WTC11 (cell line): ENCODE measurements at regions not wholly inside any gene's neighbourhood (a gene's known extent, or its start where the extent isn't known, plus 50 kb on each side); places are given as distances from the start of the nearest gene placed in this dataset.

Experiments used
- ATAC-seq: fragments of 200-7000 bp; cut with Tn5 transposase; 2 replicates; pipeline ENCODE4 v1.10.0; 2021; ENCODE audit warnings: mild to moderate bottlenecking, moderate library complexity
- CTCF ChIA-PET: fragments of 300-600 bp; sonication (Branson Sonifier 250); formaldehyde crosslinking; loops from one replicate; lab custom pipeline; 2021; ENCODE audit warnings: antibody characterized with exemption; lab: Charles Lee
- POLR2A ChIA-PET: fragments of 350-600 bp; sonication (Branson Sonifier 250); formaldehyde crosslinking; loops from one replicate; lab custom pipeline; 2021; ENCODE audit warnings: antibody characterized with exemption; lab: Charles Lee
- DNase-seq: peaks from one replicate; pipeline ENCODE4 v3.0.0; 2021; ENCODE audit warnings: low spot score
- H3K27ac Mint-ChIP-seq: 2 replicates; pipeline ENCODE4 v1.8.0; 2021; ENCODE audit warnings: mixed read lengths
- H3K27me3 Mint-ChIP-seq: 2 replicates; pipeline ENCODE4 v1.8.0; 2021; ENCODE audit warnings: low read depth, mild to moderate bottlenecking, moderate library complexity, mixed read lengths
- H3K36me3 Mint-ChIP-seq: 2 replicates; pipeline ENCODE4 v1.8.0; 2021; ENCODE audit warnings: mixed read lengths
- H3K4me1 Mint-ChIP-seq: 2 replicates; pipeline ENCODE4 v1.8.0; 2022; ENCODE audit warnings: mixed read lengths
- H3K4me3 Mint-ChIP-seq: 2 replicates; pipeline ENCODE4 v1.8.0; 2021; ENCODE audit warnings: mild to moderate bottlenecking, moderate library complexity, mixed read lengths
- H3K9me3 Mint-ChIP-seq: 2 replicates; pipeline ENCODE4 v1.8.0; 2021; ENCODE audit warnings: mixed read lengths
- ATF2 ChIP-seq: sonication (generic); formaldehyde crosslinking; IDR thresholded peaks from 2 replicates; pipeline ENCODE4 v1.8.1; 2022; ENCODE audit warnings: low read depth, missing genetic modification reagents, borderline replicate concordance
- E2F4 ChIP-seq: sonication (generic); formaldehyde crosslinking; IDR thresholded peaks from 2 replicates; pipeline ENCODE4 v1.8.1; 2022; ENCODE audit warnings: low read depth, mild to moderate bottlenecking, moderate library complexity, missing genetic modification reagents, borderline replicate concordance
- ERG ChIP-seq: fragments of 250-450 bp; sonication (Bioruptor Pico); IDR thresholded peaks from 2 replicates; pipeline ENCODE4 v1.8.0; 2021; ENCODE audit warnings: mild to moderate bottlenecking
- GABPB1 ChIP-seq: sonication (generic); formaldehyde crosslinking; IDR thresholded peaks from 2 replicates; pipeline ENCODE4 v1.8.1; 2023; ENCODE audit warnings: mild to moderate bottlenecking, missing genetic modification reagents
- GRHL2 ChIP-seq: fragments of 250-450 bp; sonication (Bioruptor Pico); IDR thresholded peaks from 2 replicates; pipeline ENCODE4 v1.8.0; 2022; ENCODE audit warnings: mild to moderate bottlenecking, moderate library complexity; ENCODE audit not compliant: insufficient replicate concordance, severe bottlenecking
- GTF2I ChIP-seq: fragments of 250-450 bp; sonication (Bioruptor Pico); conservative IDR thresholded peaks from 2 replicates; pipeline ENCODE4 v1.4.0; 2021; ENCODE audit warnings: mild to moderate bottlenecking
- HMGXB4 ChIP-seq: sonication (generic); formaldehyde crosslinking; IDR thresholded peaks from 2 replicates; pipeline ENCODE4 v1.8.1; 2023; ENCODE audit warnings: mild to moderate bottlenecking, moderate library complexity, missing genetic modification reagents
- MAX ChIP-seq: sonication (generic); formaldehyde crosslinking; IDR thresholded peaks from 2 replicates; pipeline ENCODE4 v1.8.0; 2022; ENCODE audit warnings: mild to moderate bottlenecking, missing genetic modification reagents
- MXD4 ChIP-seq: fragments of 250-450 bp; sonication (Bioruptor Pico); IDR thresholded peaks from 2 replicates; pipeline ENCODE4 v1.8.0; 2021; ENCODE audit warnings: mild to moderate bottlenecking, moderate library complexity, borderline replicate concordance
- NFE2L1 ChIP-seq: sonication (generic); formaldehyde crosslinking; IDR thresholded peaks from 2 replicates; pipeline ENCODE4 v1.8.1; 2023; ENCODE audit warnings: missing genetic modification reagents
- NFYB ChIP-seq: sonication (generic); formaldehyde crosslinking; conservative IDR thresholded peaks from 2 replicates; pipeline ENCODE4 v1.8.0; 2022; ENCODE audit warnings: low read depth, missing genetic modification reagents
- NR3C1 ChIP-seq: sonication (generic); formaldehyde crosslinking; conservative IDR thresholded peaks from 2 replicates; pipeline ENCODE4 v1.8.1; 2023; ENCODE audit warnings: low read depth, mild to moderate bottlenecking, missing genetic modification reagents
- PREB ChIP-seq: sonication (generic); formaldehyde crosslinking; IDR thresholded peaks from 2 replicates; pipeline ENCODE4 v1.8.1; 2022; ENCODE audit warnings: mild to moderate bottlenecking, missing genetic modification reagents, moderate library complexity, borderline replicate concordance
- RORB ChIP-seq: fragments of 250-450 bp; sonication (Bioruptor Pico); IDR thresholded peaks from 2 replicates; pipeline ENCODE4 v1.9.0; 2021; ENCODE audit warnings: mild to moderate bottlenecking
- SP1 ChIP-seq: sonication (generic); formaldehyde crosslinking; conservative IDR thresholded peaks from 2 replicates; pipeline ENCODE4 v1.8.1; 2022; ENCODE audit warnings: missing genetic modification reagents
- ZBTB43 ChIP-seq: sonication (generic); formaldehyde crosslinking; IDR thresholded peaks from 2 replicates; pipeline ENCODE4 v1.8.1; 2023; ENCODE audit warnings: mild to moderate bottlenecking, missing genetic modification reagents
- ZNF263 ChIP-seq: sonication (generic); formaldehyde crosslinking; IDR thresholded peaks from 2 replicates; pipeline ENCODE4 v1.8.1; 2022; ENCODE audit warnings: low read depth, mild to moderate bottlenecking, moderate library complexity, missing genetic modification reagents
- ZNF425 ChIP-seq: fragments of 250-450 bp; sonication (Bioruptor Pico); conservative IDR thresholded peaks from 2 replicates; pipeline ENCODE4 v1.9.0; 2021; ENCODE audit warnings: mild to moderate bottlenecking

- H3K27me3 Mint-ChIP-seq: no peaks in the 10 kb centered on the region
Observed at GRCh38 chr1:57727121-57727520, 303.3 kb upstream of the DAB1 start.

GRCh38 chr1:57725318-57725717 lies 301.5 kb upstream of the DAB1 start:
- ChIA-PET POLR2A (no interaction called here), CTCF (interaction anchor here (1.5 to 1.8 kb wide), 2 partner anchors 9 to 37 kb away, joined by 3 to 4 read pairs; no protein-coding TSS in a partner anchor)
- TF ChIP-seq ERG (CRISPR knock-in tag) (no peak), ZNF425 (no peak), SP1 (CRISPR knock-in tag) (no peak), GTF2I (CRISPR knock-in tag) (no peak)
- TF ChIP-seq, all 79 proteins: peak for 0
- Mint-ChIP-seq H3K36me3 (no peaks in the 10 kb centered on the region), H3K4me3 (no peak overlapping the region), H3K27ac (no peak overlapping the region), H3K9me3 (no peaks in the 10 kb centered on the region), H3K4me1 (peaks cover 28% of the 10 kb centered on the region), H3K27me3 (no peaks in the 10 kb centered on the region)
- DNase-seq (no peak), ATAC-seq (peak; percentile 75)

More at GRCh38 chr1:57727121-57727520, 303.3 kb upstream of the DAB1 start:
- Mint-ChIP-seq H3K4me3 (no peak overlapping the region), H3K27ac (no peak overlapping the region), H3K4me1 (peaks cover 28% of the 10 kb centered on the region), H3K9me3 (no peaks in the 10 kb centered on the region), H3K36me3 (no peaks in the 10 kb centered on the region)
- ChIA-PET POLR2A (no interaction called here), CTCF (no interaction called here)
- DNase-seq (no peak), ATAC-seq (no peak)
- TF ChIP-seq ZBTB43 (CRISPR knock-in tag): no peak
- TF ChIP-seq ZNF425: no peak
- no peak for TF ChIP-seq PREB (CRISPR knock-in tag)

GRCh38 chr1:57724535-57724934 lies 300.7 kb upstream of the DAB1 start:
- peaks cover 28% of the 10 kb centered on the region for H3K4me1 Mint-ChIP-seq
- DNase-seq: no peak
- no peaks in the 10 kb centered on the region for H3K36me3 Mint-ChIP-seq
- peak; percentile 63; the same call in 1 of the 2 replicates for ATAC-seq
- ChIA-PET CTCF (interaction anchor here (0.7 to 1.8 kb wide), 7 partner anchors 10 to 822 kb away, joined by 3 to 4 read pairs (median 3); partner anchors contain the start of genes DAB1 and OMA1), POLR2A (no interaction called here)
- no peaks in the 10 kb centered on the region for H3K9me3 Mint-ChIP-seq
- H3K4me3 Mint-ChIP-seq: no peak overlapping the region
- H3K27ac Mint-ChIP-seq: no peak overlapping the region
- no peaks in the 10 kb centered on the region for H3K27me3 Mint-ChIP-seq
- no peak for TF ChIP-seq NR3C1 (CRISPR knock-in tag)
- TF ChIP-seq ATF2: no peak
- no peak for TF ChIP-seq ZNF263
- TF ChIP-seq E2F4 (CRISPR knock-in tag): no peak
- TF ChIP-seq NFYB (CRISPR knock-in tag): no peak
- TF ChIP-seq MXD4: no peak
- no peak for TF ChIP-seq GABPB1
- TF ChIP-seq MAX: no peak
- TF ChIP-seq HMGXB4 (CRISPR knock-in tag): no peak
- TF ChIP-seq NFE2L1 (CRISPR knock-in tag): no peak
- TF ChIP-seq RORB (CRISPR knock-in tag): no peak
- no peak for TF ChIP-seq GRHL2 (CRISPR knock-in tag)
